Coronary artery (tissue), 2 donors: ENCODE measurements at regions not wholly inside any gene's neighbourhood (a gene's known extent, or its start where the extent isn't known, plus 50 kb on each side); places are given as distances from the start of the nearest gene placed in this dataset.
"Not testable (repeated sequence)": the region's sequence is repeated elsewhere in the genome, so short reads cannot be mapped to it uniquely, and the experiment has no call there.

Experiments used
- DNase-seq: peaks from one replicate; pipeline ENCODE4 v3.0.0-alpha.2; 2017; ENCODE audit warnings: low spot score
- H3K27ac ChIP-seq, 2 donors: fragments of 200-600 bp; sonication (generic); one replicate each; pipeline ENCODE4 v1.5.1; 2016 to 2019
- H3K4me3 ChIP-seq: fragments of 200-600 bp; sonication (generic); 2 replicates; pipeline ENCODE4 v1.5.1; 2016; ENCODE audit warnings: mild to moderate bottlenecking, moderate library complexity
- TF ChIP-seq, protein P1 (sequence below): fragments of 200-600 bp; sonication (generic); IDR thresholded peaks from one replicate; pipeline ENCODE4 v1.5.1; 2019; ENCODE audit warnings: antibody characterized with exemption

DNA sequence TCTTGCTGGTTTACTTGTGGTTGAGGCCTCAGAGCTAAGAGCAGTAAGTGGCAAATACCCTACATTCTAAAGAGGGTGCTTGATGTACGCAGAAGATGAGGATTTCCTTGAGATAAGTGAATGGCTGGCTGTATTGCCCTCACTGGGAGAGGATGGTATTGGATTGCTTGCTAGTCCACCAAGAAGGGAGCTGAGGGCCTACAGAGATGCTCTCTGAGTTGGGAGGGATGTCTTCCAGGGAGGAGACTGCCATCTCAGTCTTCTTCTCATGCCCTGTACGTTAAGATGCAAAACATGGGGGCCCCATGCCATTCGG, 669.1 kb downstream of the UTRN start:
- Histone ChIP-seq H3K27ac (no peak overlapping the region), H3K4me3 (no peak overlapping the region)
- DNase-seq: no peak
- TF ChIP-seq, protein P1, sequence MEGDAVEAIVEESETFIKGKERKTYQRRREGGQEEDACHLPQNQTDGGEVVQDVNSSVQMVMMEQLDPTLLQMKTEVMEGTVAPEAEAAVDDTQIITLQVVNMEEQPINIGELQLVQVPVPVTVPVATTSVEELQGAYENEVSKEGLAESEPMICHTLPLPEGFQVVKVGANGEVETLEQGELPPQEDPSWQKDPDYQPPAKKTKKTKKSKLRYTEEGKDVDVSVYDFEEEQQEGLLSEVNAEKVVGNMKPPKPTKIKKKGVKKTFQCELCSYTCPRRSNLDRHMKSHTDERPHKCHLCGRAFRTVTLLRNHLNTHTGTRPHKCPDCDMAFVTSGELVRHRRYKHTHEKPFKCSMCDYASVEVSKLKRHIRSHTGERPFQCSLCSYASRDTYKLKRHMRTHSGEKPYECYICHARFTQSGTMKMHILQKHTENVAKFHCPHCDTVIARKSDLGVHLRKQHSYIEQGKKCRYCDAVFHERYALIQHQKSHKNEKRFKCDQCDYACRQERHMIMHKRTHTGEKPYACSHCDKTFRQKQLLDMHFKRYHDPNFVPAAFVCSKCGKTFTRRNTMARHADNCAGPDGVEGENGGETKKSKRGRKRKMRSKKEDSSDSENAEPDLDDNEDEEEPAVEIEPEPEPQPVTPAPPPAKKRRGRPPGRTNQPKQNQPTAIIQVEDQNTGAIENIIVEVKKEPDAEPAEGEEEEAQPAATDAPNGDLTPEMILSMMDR: no peak

DNA sequence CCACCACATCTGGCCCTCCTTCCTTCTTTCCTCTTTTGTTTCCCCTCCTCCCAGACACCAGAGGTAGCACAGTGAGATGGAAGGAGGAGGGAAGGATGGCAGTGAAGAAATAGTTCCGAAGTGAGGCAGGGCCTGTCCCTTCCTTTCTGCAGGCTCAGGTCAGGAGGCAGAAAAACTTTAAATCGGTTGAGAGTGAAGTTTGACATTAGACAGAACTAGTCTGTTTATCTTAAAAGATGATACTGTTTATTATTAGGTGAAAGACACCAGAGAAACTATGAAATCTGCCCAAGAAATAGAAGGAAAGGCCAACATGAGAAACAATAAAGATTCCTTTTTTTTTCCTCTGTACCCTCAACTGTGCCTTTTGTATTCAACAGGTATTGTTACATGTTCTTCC, 670.3 kb downstream of the UTRN start:
- Histone ChIP-seq H3K27ac (no peak overlapping the region), H3K4me3 (no peak overlapping the region)
- TF ChIP-seq, protein P1: no peak
- no peak for DNase-seq

DNA sequence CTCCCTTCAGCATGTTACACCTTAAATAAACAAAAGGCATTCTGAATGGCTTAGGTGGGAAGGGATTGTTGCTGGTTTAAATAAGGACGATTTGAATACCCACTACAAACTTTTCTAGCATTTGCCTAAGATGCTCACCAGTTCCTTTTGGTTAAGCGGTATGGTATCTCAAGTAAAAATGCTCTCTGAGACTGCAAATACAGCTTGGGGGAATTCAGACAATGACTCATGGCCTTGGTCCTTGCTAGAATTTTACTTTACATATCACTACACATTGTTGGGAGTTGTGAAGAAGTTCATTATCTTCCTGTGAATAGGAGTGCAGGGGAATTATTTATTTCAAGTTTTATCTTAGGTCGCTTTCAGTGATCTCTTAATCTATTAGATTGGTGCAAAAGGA, 670.7 kb downstream of the UTRN start:
- Histone ChIP-seq H3K27ac (no peak overlapping the region), H3K4me3 (no peak overlapping the region)
- TF ChIP-seq, protein P1: no peak
- DNase-seq: no peak

DNA sequence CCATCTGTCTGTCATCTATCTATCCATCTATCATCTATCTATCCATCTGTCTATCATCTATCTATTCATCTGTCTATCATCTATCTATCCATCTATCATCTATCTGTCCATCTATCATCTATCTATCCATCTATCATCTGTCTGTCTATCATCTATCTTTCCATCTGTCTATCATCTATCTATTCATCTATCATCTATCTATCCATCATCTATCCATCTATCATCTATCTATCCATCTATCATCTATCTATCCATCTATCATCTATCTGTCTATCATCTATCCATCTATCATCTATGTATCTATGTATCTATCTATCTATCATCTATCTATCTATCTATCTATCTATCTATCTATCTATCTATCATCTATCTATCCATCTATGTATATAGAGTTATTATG, 671.6 kb downstream of the UTRN start:
- not testable (repeated sequence) for H3K4me3 ChIP-seq, DNase-seq, H3K27ac ChIP-seq

DNA sequence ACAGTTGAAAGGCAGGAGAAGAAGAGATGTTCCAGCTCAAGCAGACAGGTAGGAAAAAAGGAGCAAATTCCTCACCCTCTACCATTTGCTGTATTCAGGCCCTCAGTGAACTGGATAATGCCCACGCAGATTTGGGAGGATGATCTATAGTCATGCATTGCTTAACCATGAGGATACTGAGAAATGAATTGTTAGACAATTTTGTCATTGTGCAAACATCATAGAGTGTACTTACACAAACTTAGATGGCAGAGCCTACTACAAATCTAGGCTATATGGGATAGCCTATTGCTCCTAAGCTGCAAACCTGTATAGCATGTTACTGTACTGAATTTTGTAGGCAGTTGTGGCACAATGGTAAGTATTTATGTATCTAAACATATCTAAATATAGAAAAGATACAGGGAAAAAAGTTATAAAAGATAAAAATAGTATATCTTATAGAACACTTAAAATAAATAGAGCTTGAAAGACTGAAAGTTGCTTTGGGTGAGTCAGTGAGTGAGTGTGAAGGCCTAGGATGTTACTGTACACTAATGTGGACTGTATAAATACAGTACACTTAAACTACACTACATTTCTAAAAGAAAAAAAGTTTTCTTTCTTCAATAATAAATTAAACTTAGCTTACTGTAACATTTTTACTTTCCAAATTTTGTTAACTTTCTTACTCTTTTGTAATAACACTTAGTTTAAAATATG, 672.3 kb downstream of the UTRN start:
- no peak overlapping the region for H3K27ac ChIP-seq
- TF ChIP-seq, protein P1: no peak
- no peak for DNase-seq
- H3K4me3 ChIP-seq: no peak overlapping the region

DNA sequence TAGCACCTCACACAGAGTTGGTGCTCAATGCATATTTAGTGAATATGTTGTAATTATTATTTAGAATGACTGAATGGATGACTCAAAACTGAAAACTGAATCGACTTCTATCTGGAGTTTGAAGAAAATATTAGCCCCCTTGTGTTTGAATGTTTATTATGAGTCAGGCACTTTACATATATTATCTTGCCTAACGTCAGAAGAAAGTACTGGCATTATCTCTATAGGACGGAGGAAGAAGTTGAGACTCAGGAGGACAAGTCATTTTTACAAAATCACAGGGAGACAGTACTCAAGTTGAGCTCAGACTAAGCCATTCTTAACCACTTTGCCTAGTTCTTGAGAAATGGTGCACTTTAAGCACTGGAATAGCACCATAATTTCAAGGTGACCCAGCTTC, 684.0 kb downstream of the UTRN start:
- Histone ChIP-seq H3K27ac (no peak overlapping the region), H3K4me3 (no peak overlapping the region)
- TF ChIP-seq, protein P1: no peak
- DNase-seq: no peak

DNA sequence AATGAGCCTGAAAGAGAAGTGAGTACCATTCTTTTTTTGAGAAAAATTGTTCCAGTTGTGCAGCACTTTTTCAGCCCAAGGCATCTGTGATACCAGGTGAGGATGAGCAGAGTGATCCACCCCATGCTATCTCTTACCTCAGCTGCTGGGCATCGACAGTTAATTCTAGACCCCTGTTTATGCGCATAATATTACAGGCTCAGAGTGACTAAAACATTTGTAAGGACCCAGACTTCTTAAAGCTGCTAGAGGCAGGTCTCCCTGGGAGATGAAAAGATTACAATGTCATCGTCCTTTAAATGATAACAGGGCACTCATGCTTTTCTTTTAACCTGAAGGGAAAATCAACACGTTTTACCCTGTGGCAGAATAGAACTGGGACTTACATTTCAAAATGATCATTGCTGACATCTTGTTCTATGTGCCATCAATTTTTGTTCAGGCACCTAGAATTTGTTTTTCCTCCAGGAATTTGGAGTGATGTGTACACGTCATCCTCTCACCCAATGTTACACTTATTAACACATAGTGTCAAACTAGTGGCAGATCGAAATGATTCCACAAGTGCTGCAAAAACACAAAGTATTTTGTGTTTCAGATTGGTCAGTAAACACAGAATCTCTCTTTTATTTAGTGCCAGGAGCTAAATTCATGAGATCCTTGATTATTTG, 684.6 kb downstream of the UTRN start:
- H3K27ac ChIP-seq: no peak overlapping the region
- TF ChIP-seq, protein P1: no peak
- no peak overlapping the region for H3K4me3 ChIP-seq
- DNase-seq: no peak

DNA sequence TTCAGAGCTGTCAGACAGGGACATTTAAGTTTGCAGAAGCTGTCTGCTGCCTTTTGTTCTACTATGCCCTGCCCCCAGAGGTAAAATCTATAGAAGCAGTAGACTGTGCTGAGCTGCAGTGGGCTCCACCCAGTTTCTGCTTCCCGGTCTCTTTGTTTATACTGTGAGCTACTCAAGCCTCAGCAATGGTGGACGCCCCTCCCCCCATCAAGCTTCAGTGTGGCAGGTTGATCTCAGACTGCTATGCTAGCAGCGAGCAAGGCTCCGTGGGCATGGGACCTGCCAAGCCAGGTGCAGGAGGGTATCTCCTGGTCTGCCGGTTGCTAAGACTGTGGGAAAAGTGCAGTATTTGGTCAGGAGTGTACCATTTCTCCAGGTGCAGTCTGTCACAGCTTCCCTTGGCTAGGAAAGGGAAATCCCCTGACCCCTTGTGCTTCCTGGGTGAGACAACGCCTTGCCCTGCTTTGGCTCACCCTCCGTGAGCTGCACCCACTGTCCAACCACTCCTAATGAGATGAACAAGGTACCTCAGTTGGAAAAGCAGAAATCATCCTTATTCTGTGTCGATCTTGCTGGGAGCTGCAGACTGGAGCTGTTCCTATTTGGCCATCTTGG, 692.2 kb downstream of the UTRN start:
- not testable (repeated sequence) for H3K27ac ChIP-seq, DNase-seq, H3K4me3 ChIP-seq
